Activated CD4-positive, alpha-beta T cell treated with anti-CD3 and anti-CD28 coated beads, Interleukin-2, amount 50 U/mL, for 48 hours (primary cell): ENCODE measurements at regions not wholly inside any gene's neighbourhood (a gene's known extent, or its start where the extent isn't known, plus 50 kb on each side); places are given as distances from the start of the nearest gene placed in this dataset.
"Not testable (repeated sequence)": the region's sequence is repeated elsewhere in the genome, so short reads cannot be mapped to it uniquely, and the experiment has no call there.

Source experiments
- DNase-seq, 2 experiments: peaks; one replicate each; pipeline ENCODE4 v3.0.0-alpha.2; 2020

DNA sequence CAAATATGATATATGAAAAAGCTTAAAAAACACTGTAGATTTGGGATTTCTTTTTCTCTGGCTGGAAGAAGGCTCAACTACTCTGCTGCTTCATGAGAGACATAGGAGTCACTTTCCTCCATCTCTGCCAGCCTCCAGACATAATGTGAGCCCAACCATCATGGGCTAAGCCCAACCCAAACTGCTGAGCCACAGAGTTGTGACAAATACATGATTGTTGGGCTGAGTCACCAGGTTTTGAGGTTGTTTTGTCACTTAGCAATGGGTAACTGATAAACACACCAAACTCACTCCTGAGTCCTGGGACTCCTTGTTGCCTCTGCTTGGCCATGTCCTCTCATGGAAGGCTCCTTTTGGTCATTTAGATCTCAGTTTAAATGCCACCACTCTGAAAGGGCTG, 381.8 kb upstream of the FZD8 start:
- DNase-seq = no peak

- DNase-seq = no peak
These were observed 379.0 kb upstream of the FZD8 start for GRCh38 chr10:36021096-36021495.

GRCh38 chr10:36019749-36020148, 377.7 kb upstream of the FZD8 start:
- no peak for DNase-seq

DNA sequence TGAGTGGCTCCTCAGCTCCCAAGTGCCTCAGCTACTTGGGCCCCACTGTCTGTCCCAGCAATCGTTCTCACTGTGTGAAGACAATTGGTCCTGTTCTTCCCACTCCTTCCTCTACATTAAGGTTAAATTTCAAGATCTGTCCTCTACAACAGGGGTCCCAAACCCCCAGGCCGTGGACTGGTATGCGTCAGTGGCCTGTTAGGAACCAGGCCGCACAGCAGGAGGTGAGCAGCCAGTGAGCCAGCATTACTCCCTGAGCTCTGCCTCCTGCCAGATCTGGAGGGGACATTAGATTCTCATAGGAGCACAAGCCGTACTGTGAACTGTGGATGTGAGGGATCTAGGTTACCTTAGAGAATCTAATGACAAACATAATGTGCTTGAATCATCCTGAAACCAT, 376.9 kb upstream of the FZD8 start:
- no peak for DNase-seq

GRCh38 chr10:36017137-36017536, 375.0 kb upstream of the FZD8 start:
- DNase-seq = no peak

- no peak for DNase-seq
These were observed 365.3 kb upstream of the FZD8 start for GRCh38 chr10:36007369-36007768.

DNA sequence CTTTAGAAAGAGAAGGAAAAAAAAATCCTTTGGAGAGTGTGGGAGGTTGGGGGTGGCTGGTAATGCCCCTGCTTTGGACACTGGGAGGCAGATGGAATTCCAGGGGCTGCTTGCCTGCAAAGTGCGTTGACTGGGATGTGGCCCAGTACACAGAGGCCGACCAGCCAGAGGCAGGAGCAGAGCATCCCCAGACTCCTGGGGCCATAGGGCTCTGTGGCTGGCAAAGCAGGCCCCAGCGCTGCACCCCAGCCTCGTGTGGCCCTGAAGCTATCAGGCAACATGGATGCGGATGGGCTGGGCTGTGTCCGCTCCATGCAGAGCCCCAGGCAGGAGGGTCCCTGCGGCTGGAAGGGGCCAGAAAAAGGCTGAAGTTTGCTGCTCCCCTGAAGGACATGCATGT, 361.6 kb upstream of the FZD8 start:
- DNase-seq = no peak

DNA sequence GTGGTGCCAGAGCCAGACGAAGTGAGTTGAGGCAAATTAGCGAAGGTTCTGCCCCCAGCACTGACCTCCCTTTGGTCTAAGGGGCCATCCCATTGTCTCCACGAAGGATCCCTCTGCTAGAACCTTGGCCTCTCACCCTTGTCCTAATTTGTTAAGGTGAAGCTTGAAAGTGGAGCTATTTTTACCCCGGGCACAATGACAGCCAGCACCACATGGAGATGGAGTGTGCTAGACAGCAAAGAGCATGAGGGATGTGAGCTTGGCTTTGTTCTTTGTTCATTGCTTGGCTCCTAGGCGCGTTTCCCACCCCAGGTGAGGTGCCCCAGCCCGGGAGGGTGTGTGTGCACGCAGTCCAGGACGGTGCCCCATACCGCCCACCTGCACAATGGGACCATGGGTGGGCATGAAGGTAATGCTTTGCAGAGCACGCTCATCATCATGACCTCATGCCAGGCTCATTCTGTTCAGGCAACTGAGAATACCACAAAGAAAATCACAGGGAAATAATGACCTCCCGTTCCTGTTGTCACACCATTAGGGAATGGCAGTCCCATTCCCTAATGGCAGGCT, 361.0 kb upstream of the FZD8 start:
- DNase-seq = no peak

DNA sequence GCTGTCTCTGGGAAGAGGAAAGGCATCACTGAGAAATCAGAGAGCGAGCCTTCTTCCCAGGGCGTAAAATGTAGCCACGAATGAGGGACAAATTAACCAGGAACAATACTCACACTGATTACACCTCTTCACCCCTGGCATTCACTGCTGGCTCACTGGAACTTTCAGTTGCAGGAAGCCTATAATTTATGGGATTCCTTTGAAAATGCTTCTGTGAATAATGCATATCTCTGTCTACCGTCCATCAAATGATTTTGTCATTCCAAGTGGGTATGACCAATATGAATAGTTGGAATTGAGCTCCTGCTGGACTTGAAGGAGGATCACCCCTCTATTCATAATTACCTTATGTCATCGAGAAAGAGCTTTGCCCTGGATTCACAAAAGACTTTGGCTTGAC, 360.3 kb upstream of the FZD8 start:
- DNase-seq = no peak

DNA sequence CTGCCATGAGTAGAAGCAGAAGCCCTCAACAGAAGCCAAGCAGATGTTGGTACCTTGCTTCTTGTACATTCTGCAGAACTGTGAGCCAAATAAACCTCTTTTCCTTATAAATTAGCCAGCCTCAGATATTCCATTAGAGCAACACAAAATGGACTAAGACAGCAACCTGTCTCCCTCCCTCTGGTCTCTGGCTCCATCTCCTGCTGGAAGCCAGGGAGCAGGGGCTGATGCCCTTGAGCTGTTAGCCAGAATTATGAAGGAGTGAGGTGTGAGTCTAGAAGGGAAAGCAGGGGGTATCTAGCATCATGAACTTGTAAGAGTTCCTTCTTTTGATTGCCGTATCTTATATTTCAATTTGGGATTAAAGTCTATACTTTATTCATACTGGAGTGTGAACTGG, 358.7 kb upstream of the FZD8 start:
- not testable (repeated sequence) for DNase-seq

GRCh38 chr10:35998026-35998425, 355.9 kb upstream of the FZD8 start:
- no peak for DNase-seq

GRCh38 chr10:35995485-35995884, 353.4 kb upstream of the FZD8 start:
- DNase-seq = no peak

- DNase-seq = no peak
These were observed 351.8 kb upstream of the FZD8 start for GRCh38 chr10:35993591-35994515.

DNA sequence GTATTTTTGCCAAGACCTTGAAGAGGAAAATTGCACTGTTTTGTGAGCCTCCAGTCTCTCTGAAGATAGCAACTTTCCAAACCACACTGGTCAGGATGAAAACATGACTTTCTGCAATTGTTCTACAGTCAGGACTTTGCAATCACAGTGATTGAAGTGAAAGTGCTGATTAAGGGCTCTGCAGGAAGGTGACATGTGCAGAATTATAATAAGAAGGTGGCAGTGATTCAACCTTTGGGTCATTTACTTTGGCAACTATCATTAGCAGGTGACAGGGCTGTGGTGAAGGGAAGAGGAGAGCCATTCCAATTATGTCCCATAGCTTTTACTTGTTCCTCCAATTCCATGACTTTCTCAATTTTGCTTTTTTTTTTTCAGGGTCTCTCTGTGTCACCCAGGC, 350.0 kb upstream of the FZD8 start:
- no peak for DNase-seq

DNA sequence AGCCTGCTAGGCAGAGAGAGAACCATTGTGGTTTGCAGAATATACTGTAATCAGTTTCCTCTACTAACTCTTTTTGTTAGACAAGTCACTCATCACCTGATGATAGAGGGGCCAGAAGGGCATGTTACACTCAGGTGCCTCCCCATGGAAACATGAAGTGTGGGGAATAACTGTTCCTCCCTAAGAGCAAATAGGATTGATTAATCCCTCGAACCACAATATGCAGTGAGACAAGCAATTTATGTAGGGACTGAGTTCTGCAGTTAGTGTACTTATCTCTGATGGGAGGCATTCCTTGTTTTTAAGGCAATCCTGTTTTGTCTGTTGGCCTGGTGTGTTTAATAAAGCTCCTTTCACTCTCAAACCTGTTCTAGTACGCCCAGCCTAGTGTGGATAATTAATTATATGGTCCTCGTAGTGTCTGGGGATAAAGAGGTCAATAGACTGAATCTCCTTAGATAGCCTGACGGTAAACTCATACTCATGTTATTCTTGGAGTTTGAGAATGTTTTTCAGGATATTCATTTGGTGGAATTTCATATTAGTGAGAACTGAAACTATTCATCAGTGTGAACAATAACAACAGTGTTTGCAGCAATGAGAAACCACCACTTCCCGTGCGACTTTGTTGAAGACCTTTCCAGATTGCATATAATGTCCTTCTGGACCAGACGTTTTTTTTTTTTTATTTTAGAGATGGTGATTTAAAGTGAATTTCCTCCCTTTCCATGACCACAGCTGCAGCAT, 344.8 kb upstream of the FZD8 start:
- no peak for DNase-seq

- DNase-seq = no peak
These were observed 337.0 kb upstream of the FZD8 start for GRCh38 chr10:35979116-35979515.

GRCh38 chr10:35973912-35974591, 332.0 kb upstream of the FZD8 start:
- DNase-seq = not testable (repeated sequence)

DNA sequence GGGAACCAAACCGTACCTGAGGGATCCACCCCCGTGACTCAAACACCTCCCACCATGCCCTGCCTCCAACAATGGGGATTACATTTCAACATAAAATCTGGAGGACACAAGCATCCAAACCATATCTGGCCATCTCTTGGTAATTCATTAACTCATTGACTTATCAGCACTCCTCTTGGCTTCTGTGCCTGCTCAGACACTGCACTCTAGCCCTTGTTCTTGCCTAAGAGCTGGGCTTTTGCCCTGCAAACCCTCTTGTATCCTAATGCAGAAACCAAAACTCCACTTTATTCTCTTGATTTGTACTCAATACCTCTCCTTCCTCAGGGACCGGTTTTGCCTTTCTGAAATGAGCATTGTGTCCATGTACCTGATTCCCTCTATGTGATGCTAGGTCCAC, 330.2 kb upstream of the FZD8 start:
- no peak for DNase-seq

DNA sequence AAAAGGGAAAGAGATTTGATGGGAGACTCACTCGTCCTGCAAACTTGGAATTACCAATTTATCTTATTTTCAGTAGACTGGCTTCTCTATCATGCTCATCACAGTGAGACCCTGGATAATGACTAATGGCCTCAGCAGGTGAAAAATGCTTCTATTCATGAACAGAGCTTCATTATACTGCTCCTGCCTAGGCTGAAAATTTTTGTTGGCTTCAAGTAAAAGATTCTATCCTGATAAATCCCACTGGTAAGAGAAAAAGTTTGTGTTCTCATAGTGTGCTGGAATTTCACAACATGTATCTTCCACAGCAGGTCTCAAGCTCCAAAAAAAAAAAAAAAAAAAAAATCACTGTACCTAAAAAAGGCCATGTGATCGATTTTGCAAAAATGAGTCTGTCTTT, 329.3 kb upstream of the FZD8 start:
- no peak for DNase-seq

- no peak for DNase-seq
These were observed 321.6 kb upstream of the FZD8 start for GRCh38 chr10:35963685-35964084.

DNA sequence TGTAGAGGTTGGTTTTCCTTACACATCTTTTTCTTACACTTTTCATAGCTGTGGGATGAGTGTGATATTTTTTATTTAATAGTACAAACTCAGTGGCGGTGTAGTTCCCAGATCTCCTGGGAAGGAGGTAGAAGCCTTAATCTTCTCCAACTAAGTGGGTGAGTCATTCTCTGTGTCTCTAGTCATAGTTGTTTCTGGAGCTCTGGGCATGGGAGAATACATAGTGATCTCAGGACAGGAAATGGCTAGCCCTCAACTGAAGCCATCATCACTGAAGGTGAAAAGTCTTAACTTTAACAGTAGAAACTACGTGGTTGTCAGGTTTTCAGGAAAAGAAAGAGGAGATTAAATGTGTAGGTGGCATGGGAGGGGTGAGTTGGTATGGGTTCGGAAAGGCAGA, 319.4 kb upstream of the FZD8 start:
- no peak for DNase-seq

DNA sequence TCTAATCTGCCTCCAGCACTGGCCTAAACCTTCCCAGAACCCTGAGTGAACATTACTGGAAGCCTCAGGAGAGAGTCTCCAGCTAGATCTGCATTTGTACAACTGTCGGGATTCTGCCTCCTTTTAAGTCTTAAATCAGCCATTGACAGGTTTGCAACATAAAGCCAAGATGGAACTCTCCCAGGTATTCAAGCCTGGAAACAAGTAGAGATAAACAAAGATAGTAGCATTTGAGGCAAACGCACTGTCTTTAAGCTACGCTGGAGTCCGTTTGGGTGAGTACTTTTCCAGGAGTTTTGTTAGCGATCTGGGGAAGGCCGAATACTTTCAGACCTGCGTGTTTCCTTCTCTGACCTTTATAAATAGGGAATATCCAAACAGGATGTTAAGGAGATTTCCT, 317.2 kb upstream of the FZD8 start:
- no peak for DNase-seq

- DNase-seq = not testable (repeated sequence)
These were observed 316.5 kb upstream of the FZD8 start for GRCh38 chr10:35958609-35959008.
